NCI-H2029 treated with DMSO at 0.1 percent for 48 hours (cell line): ENCODE measurements at regions not wholly inside any gene's neighbourhood (a gene's known extent, or its start where the extent isn't known, plus 50 kb on each side); places are given as distances from the start of the nearest gene placed in this dataset.
A peak's percentile ranks its signal among the peaks of the same experiment; 100 is the strongest.
"Not testable (repeated sequence)": the region's sequence is repeated elsewhere in the genome, so short reads cannot be mapped to it uniquely, and the experiment has no call there.

Experiments used
- DNase-seq: peaks from one replicate; lab custom pipeline; 2025; lab: John Stamatoyannopoulos, UW

GRCh38 chr14:53743371-53743770 is 213.3 kb downstream of the BMP4 start:
- no peak for DNase-seq

- no peak for DNase-seq
Measured at GRCh38 chr14:53742233-53742620, 214.4 kb downstream of the BMP4 start.

- no peak for DNase-seq
Measured at GRCh38 chr14:53741479-53742232, 215.0 kb downstream of the BMP4 start.

GRCh38 chr14:53740570-53740969 is 216.1 kb downstream of the BMP4 start:
- DNase-seq = no peak

GRCh38 chr14:53735916-53736315 is 220.7 kb downstream of the BMP4 start:
- peak; percentile 20 for DNase-seq

GRCh38 chr14:53723221-53723620 is 233.4 kb downstream of the BMP4 start:
- no peak for DNase-seq

- DNase-seq = no peak
Measured at GRCh38 chr14:53719536-53719935, 237.1 kb downstream of the BMP4 start.

- no peak for DNase-seq
Measured at GRCh38 chr14:53716578-53716977, 240.0 kb downstream of the BMP4 start.

GRCh38 chr14:53715193-53715721 is 241.4 kb downstream of the BMP4 start:
- no peak for DNase-seq

GRCh38 chr14:53714495-53715192 is 242.0 kb downstream of the BMP4 start:
- no peak for DNase-seq

GRCh38 chr14:53712901-53713300 is 243.7 kb downstream of the BMP4 start:
- not testable (repeated sequence) for DNase-seq

GRCh38 chr14:53711205-53711604 is 245.4 kb downstream of the BMP4 start:
- no peak for DNase-seq

- no peak for DNase-seq
Measured at GRCh38 chr14:53710615-53711014, 246.0 kb downstream of the BMP4 start.

- DNase-seq = no peak
Measured at GRCh38 chr14:53709381-53709780, 247.2 kb downstream of the BMP4 start.

- DNase-seq = no peak
Measured at GRCh38 chr14:53703457-53703856, 253.2 kb downstream of the BMP4 start.

- DNase-seq = no peak
Measured at GRCh38 chr14:53701108-53701875, 255.3 kb downstream of the BMP4 start.

GRCh38 chr14:53696217-53696965 is 260.2 kb downstream of the BMP4 start:
- no peak for DNase-seq

- DNase-seq = no peak
Measured at GRCh38 chr14:53695692-53696214, 260.9 kb downstream of the BMP4 start.

- no peak for DNase-seq
Measured at GRCh38 chr14:53692885-53693284, 263.7 kb downstream of the BMP4 start.

- DNase-seq = no peak
Measured at GRCh38 chr14:53692451-53692850, 264.2 kb downstream of the BMP4 start.

- no peak for DNase-seq
Measured at GRCh38 chr14:53683229-53683628, 273.4 kb downstream of the BMP4 start.

- no peak for DNase-seq
Measured at GRCh38 chr14:53672526-53672925, 284.1 kb downstream of the BMP4 start.
